NCI-H2081 (cell line): ENCODE measurements at regions not wholly inside any gene's neighbourhood (a gene's known extent, or its start where the extent isn't known, plus 50 kb on each side); places are given as distances from the start of the nearest gene placed in this dataset.

ENCODE experiments used
- DNase-seq, 2 experiments: peaks; one replicate each; lab custom pipeline; 2025; lab: John Stamatoyannopoulos, UW

GRCh38 chr6:6781873-6782227 is 193.3 kb downstream of the LY86 start:
- DNase-seq: no peak

- no peak for DNase-seq
These were observed 195.2 kb downstream of the LY86 start for GRCh38 chr6:6783721-6784120.

- DNase-seq: no peak
These were observed 196.1 kb downstream of the LY86 start for GRCh38 chr6:6784514-6785162.

GRCh38 chr6:6785163-6785521 is 196.6 kb downstream of the LY86 start:
- no peak for DNase-seq

GRCh38 chr6:6788394-6789032 is 200.0 kb downstream of the LY86 start:
- DNase-seq: peak in 1 of 2 experiments; percentile 36

GRCh38 chr6:6790393-6790792 is 201.9 kb downstream of the LY86 start:
- no peak for DNase-seq

GRCh38 chr6:6790891-6791290 is 202.4 kb downstream of the LY86 start:
- DNase-seq: no peak

- no peak for DNase-seq
These were observed 205.1 kb downstream of the LY86 start for GRCh38 chr6:6793388-6794250.

GRCh38 chr6:6795393-6795792 is 206.9 kb downstream of the LY86 start:
- DNase-seq: no peak

GRCh38 chr6:6796818-6797217 is 208.3 kb downstream of the LY86 start:
- no peak for DNase-seq

GRCh38 chr6:6798448-6798860 is 209.9 kb downstream of the LY86 start:
- DNase-seq: no peak

GRCh38 chr6:6801005-6801335 is 212.4 kb downstream of the LY86 start:
- no peak for DNase-seq

GRCh38 chr6:6801635-6802218 is 213.2 kb downstream of the LY86 start:
- no peak for DNase-seq

- no peak for DNase-seq
These were observed 214.9 kb downstream of the LY86 start for GRCh38 chr6:6803180-6803977.

GRCh38 chr6:6804843-6805615 is 216.5 kb downstream of the LY86 start:
- DNase-seq: no peak

GRCh38 chr6:6806844-6807518 is 218.5 kb downstream of the LY86 start:
- DNase-seq: no peak

GRCh38 chr6:6808343-6808742 is 219.8 kb downstream of the LY86 start:
- no peak for DNase-seq

GRCh38 chr6:6808915-6809314 is 220.4 kb downstream of the LY86 start:
- DNase-seq: no peak

- DNase-seq: no peak
These were observed 222.2 kb downstream of the LY86 start for GRCh38 chr6:6810727-6811126.

- peak; percentile 86 to 89 for DNase-seq
These were observed 222.8 kb downstream of the LY86 start for GRCh38 chr6:6811128-6812009.
